22Rv1 (cell line): ENCODE measurements at regions not wholly inside any gene's neighbourhood (a gene's known extent, or its start where the extent isn't known, plus 50 kb on each side); places are given as distances from the start of the nearest gene placed in this dataset.

Source experiments
- H3K27ac ChIP-seq: fragments of 450-650 bp; 2 replicates; pipeline ENCODE4 v1.5.1; 2017
- ZFX ChIP-seq: fragments of 450-650 bp; IDR thresholded peaks from 2 replicates; pipeline ENCODE4 v1.6.1; 2017; ENCODE audit warnings: antibody characterized with exemption, borderline replicate concordance
- TF ChIP-seq, protein P1 (sequence below): fragments of 450-650 bp; IDR thresholded peaks from 2 replicates; pipeline ENCODE4 v1.5.1; 2017; ENCODE audit warnings: mild to moderate bottlenecking

DNA sequence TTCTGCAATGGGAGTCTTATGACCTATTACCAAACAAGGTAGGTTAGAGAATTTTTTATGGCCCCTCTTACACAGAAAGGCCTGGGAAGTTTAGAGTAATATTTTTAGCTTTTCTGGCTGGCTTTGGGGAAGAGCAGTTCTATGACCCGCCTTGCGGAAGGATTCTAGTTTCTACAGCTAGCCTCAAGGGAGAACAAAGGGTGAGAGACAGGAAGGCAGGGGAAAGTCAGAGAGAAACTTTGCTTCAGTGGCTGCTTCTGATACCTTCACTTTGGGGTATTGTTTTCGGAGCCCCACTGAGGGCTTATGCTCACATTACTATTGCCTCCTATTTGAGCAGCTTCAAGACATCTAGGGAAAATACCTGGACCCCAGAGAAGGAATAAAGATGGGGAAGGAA, 80.7 kb upstream of the NUDT4 start:
- no peak overlapping the region for H3K27ac ChIP-seq
- TF ChIP-seq, protein P1, sequence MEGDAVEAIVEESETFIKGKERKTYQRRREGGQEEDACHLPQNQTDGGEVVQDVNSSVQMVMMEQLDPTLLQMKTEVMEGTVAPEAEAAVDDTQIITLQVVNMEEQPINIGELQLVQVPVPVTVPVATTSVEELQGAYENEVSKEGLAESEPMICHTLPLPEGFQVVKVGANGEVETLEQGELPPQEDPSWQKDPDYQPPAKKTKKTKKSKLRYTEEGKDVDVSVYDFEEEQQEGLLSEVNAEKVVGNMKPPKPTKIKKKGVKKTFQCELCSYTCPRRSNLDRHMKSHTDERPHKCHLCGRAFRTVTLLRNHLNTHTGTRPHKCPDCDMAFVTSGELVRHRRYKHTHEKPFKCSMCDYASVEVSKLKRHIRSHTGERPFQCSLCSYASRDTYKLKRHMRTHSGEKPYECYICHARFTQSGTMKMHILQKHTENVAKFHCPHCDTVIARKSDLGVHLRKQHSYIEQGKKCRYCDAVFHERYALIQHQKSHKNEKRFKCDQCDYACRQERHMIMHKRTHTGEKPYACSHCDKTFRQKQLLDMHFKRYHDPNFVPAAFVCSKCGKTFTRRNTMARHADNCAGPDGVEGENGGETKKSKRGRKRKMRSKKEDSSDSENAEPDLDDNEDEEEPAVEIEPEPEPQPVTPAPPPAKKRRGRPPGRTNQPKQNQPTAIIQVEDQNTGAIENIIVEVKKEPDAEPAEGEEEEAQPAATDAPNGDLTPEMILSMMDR, result no peak
- TF ChIP-seq ZFX, result no peak

DNA sequence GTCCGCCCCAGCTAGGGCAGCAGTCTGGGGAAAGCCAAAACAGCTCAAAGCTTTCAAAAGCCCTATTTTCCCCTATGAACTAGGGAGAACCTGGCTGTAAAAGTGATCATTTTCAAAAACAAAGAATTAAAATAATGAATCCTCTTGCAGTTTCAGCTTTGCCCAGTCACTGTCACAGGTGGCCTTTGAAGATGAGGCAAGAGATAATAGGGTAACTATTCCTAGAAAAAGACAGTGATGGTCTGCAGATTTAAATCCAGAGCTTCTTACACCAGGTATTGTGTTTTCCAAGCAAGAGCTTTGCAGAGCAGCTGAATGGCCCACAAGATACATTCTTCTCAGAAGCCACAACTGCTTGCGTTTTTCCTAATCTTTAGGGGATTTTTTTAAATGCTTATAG, 80.2 kb upstream of the NUDT4 start:
- TF ChIP-seq, protein P1, result no peak
- TF ChIP-seq ZFX, result no peak

DNA sequence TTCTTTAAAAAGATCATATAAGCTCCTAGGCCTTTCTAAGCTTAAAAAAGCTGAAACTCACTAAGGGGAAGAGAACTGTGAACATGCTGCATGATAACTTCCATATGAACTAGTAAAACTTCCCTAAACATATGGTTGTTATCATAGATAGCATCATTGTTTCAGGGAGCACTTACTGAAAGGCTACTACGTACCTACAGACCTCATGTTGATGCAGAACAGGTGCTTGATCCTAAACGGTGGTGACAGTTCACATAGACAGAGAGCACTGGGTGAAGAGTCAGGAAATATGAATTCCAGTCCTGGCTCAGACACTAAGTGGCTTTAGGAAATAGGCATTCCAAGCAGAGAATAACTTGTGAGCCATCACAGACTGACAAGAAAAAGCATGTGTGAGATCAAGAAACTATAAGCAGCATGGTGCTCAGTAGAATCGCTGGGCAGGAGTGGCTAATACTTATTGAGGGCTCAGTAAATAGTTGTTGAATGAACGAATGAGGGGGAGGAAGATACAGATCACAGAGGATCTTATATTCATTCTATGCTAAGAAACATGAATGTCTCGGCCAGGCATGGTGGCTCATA, 78.4 kb upstream of the NUDT4 start:
- no peak for TF ChIP-seq ZFX
- no peak overlapping the region for H3K27ac ChIP-seq

More for the DNA sequence above, 80.2 kb upstream of the NUDT4 start:
- no peak overlapping the region for H3K27ac ChIP-seq

DNA sequence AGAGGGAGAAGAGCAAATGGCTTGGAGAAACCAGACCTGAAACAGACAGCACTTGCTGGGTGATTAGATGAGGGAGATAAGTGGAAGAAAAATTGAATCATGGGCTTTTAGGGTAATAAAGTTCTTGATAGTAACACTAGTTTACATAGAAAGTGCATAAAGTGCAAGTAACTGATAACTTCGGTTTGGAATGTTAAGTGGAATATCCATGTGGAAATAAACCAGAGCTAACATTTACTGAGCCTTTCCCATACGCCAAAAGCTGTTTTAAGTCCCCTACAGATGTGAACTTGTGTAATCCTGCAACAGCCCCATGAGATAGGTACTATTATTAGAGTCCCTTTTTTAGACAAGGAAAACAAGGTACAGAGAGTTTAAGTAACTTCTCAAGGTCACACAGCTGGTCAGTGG, 77.1 kb upstream of the NUDT4 start:
- TF ChIP-seq, protein P1, result no peak
- no peak for TF ChIP-seq ZFX
- no peak overlapping the region for H3K27ac ChIP-seq

DNA sequence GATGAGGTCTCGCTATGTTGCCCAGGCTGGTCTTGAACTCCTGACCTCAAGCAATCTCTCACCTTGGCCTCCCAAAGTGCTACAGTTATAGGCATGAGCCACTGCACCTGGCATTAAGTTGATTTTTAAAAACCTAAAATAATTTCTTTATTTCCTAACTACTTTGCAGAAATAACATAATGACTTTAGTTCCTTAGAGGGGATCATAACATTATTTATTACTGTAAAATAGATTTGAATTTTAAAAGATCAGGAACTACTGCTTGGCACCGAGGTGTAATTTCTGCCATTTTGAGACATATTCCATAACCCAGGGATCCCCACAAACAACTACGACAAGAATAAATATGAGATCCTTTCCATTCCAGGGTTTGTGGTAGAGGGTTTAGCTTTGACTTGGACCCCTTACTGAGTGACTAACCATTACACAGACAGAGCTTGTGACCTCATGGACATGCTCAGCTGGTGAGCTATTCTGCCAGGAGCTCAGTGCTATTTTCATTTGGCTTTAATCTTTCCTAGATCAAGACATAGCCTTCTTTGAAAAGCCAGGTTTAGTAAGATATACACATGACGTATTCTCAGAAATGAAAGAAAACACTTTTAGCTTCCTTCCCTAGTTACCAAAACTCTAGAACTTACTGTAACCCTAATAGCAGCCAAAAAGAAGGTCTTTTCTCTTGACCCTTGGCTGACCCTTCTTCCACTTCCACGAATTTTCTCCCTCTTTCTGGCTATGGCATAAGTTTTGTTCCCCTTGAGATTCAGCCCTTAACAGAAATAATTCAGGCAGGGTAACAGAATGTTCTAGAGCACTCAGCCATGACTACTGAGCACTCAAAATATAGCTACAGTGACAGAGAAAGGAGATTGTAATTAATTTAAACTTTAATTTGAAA, 75.1 kb upstream of the NUDT4 start:
- no peak overlapping the region for H3K27ac ChIP-seq

DNA sequence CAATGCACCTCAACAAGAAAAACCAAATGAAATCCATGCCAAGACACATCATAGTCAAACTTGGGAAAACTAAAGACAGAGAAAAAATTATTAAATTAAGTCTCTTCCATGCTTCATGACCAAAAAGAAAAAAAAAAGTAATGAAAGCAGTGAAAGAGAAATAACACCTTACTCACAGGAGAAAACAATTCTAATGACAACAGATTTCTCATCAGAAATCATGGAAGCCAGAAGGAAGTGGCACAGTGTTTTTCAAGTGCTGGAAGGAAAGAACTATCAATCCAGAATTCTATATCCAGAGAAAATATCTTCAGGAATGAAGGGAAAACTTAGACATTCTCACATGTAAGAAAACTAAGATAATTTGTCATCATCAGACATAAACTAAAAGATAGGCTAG, 71.1 kb upstream of the NUDT4 start:
- no peak for TF ChIP-seq ZFX
- TF ChIP-seq, protein P1, result no peak

More for the DNA sequence above, 75.1 kb upstream of the NUDT4 start:
- TF ChIP-seq, protein P1, result no peak
- TF ChIP-seq ZFX, result no peak

DNA sequence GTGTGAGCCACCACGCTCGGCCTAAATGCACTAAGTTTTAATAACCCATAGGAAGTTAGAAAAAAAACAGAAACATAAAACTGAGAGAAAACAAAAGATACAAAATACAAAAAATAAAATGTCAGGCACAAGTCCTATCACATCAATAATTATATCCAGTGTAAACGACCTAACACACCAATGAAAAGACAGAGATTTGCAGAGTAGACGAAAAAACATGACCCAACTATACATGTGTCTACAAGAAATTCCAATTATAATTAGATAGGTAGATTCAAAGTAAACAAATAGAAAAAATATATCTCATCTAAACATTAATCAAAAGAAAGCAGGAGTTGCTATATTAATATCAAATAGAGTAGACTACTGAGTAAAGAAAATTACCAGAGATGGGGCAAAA, 69.4 kb upstream of the NUDT4 start:
- TF ChIP-seq ZFX, result no peak
- TF ChIP-seq, protein P1, result no peak

More for the DNA sequence above, 71.1 kb upstream of the NUDT4 start:
- H3K27ac ChIP-seq, result no peak overlapping the region

More for the DNA sequence above, 69.4 kb upstream of the NUDT4 start:
- H3K27ac ChIP-seq, result no peak overlapping the region
